Peyer's patch (tissue), 4 donors: ENCODE measurements at regions not wholly inside any gene's neighbourhood (a gene's known extent, or its start where the extent isn't known, plus 50 kb on each side); places are given as distances from the start of the nearest gene placed in this dataset.
A peak's percentile ranks its signal among the peaks of the same experiment; 100 is the strongest.
"Not testable (repeated sequence)": the region's sequence is repeated elsewhere in the genome, so short reads cannot be mapped to it uniquely, and the experiment has no call there.

Experiments used
- CTCF ChIP-seq, 6 experiments: fragments of 450-650 bp in 4 of 6; fragments of 200-600 bp in 2 of 6; sonication (generic) in 1 of 6; IDR thresholded peaks; one replicate each; pipeline ENCODE4 v1.5.1; 2017 to 2019; ENCODE audit warnings: antibody characterized with exemption in 6 of 6, mild to moderate bottlenecking in 3 of 6, moderate library complexity in 1 of 6
- POLR2A ChIP-seq, 2 donors: fragments of 450-650 bp; IDR thresholded peaks; one replicate each; pipeline ENCODE4 v1.5.1; 2017; ENCODE audit warnings: antibody characterized with exemption in 2 of 2, mild to moderate bottlenecking in 2 of 2, moderate library complexity in 2 of 2

DNA sequence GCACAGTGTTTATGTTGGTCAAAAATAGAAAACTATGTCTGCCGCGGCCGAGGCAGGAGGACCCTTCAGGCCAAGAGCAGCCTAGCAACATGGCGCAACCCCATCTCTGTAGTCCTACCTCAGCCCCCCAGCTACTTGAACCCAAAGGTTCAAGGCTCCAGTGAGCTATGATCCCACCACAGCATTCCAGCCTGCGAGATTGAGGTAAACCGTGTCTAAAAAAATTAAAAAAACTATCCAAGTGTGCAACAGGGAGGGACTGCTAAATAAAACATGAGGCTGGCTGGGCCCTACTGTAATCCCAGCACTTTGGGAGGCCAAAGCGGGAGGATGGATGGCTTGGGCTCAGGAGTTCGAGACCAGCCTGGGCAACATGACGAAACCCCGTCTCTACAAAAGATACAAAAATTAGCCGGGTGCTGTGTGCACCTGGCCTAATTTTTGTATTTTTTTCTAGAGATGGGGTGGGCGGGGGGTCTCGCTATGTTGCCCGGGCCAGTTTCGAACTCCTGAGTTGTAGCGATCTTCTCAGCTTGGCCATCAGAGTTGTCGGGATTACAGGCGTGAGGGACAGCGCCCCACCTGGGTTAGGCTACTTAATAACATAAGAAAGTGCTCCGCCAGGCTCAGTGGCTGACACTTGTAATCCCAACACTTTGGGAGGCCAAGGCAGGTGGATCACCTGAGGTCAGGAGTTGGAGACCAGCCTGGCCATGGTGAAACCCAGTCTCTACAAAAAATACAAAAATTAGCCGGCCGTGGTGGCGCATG lies 309.4 kb downstream of the ZNF37A start:
- TF ChIP-seq CTCF (IDR thresholded peaks at IDR 0.05): peak in 2 of 6 experiments; percentile 20 to 33
- TF ChIP-seq POLR2A (IDR thresholded peaks at IDR 0.05): not testable (repeated sequence)
